ENCODE measurements at regions not wholly inside any gene's neighbourhood (a gene's known extent, or its start where the extent isn't known, plus 50 kb on each side); places are given as distances from the start of the nearest gene placed in this dataset.
"Not testable (repeated sequence)": the region's sequence is repeated elsewhere in the genome, so short reads cannot be mapped to it uniquely, and the experiment has no call there.

- no peak for DNase-seq (ENCODE audit: low spot score)
Observed at GRCh38 chr13:68976287-68976686, 1131.3 kb upstream of the ATXN8OS start.

GRCh38 chr13:68970532-68970931, 1137.1 kb upstream of the ATXN8OS start:
- DNase-seq (ENCODE audit: low spot score): no peak

- DNase-seq (ENCODE audit: low spot score): no peak
Observed at GRCh38 chr13:68948586-68948985, 1159.0 kb upstream of the ATXN8OS start.

GRCh38 chr13:68944272-68944671, 1163.4 kb upstream of the ATXN8OS start:
- DNase-seq (ENCODE audit: low spot score): no peak

GRCh38 chr13:68940049-68940448, 1167.6 kb upstream of the ATXN8OS start:
- DNase-seq (ENCODE audit: low spot score): no peak

GRCh38 chr13:68938639-68939038, 1169.0 kb upstream of the ATXN8OS start:
- DNase-seq (ENCODE audit: low spot score): no peak

- no peak for DNase-seq (ENCODE audit: low spot score)
Observed at GRCh38 chr13:68929075-68929745, 1178.4 kb upstream of the ATXN8OS start.

GRCh38 chr13:68927387-68928026, 1180.1 kb upstream of the ATXN8OS start:
- DNase-seq (ENCODE audit: low spot score): peak; percentile 73

GRCh38 chr13:68923995-68924394, 1183.6 kb upstream of the ATXN8OS start:
- DNase-seq (ENCODE audit: low spot score): no peak

- DNase-seq (ENCODE audit: low spot score): no peak
Observed at GRCh38 chr13:68908879-68909278, 1198.7 kb upstream of the ATXN8OS start.

GRCh38 chr13:68905186-68905585, 1202.4 kb upstream of the ATXN8OS start:
- DNase-seq (ENCODE audit: low spot score): no peak

- no peak for DNase-seq (ENCODE audit: low spot score)
Observed at GRCh38 chr13:68897331-68897928, 1210.2 kb upstream of the ATXN8OS start.

GRCh38 chr13:68895696-68896095, 1211.9 kb upstream of the ATXN8OS start:
- DNase-seq (ENCODE audit: low spot score): no peak

GRCh38 chr13:68893721-68894120, 1213.9 kb upstream of the ATXN8OS start:
- not testable (repeated sequence) for DNase-seq (ENCODE audit: low spot score)

GRCh38 chr13:68892596-68892995, 1215.0 kb upstream of the ATXN8OS start:
- not testable (repeated sequence) for DNase-seq (ENCODE audit: low spot score)

GRCh38 chr13:68890101-68890500, 1217.5 kb upstream of the ATXN8OS start:
- DNase-seq (ENCODE audit: low spot score): not testable (repeated sequence)

GRCh38 chr13:68888832-68889231, 1218.8 kb upstream of the ATXN8OS start:
- DNase-seq (ENCODE audit: low spot score): peak; percentile 50

- DNase-seq (ENCODE audit: low spot score): no peak
Observed at GRCh38 chr13:68872338-68872737, 1235.3 kb upstream of the ATXN8OS start.

GRCh38 chr13:68851026-68851425, 1256.6 kb upstream of the ATXN8OS start:
- peak; percentile 12 for DNase-seq (ENCODE audit: low spot score)

GRCh38 chr13:68850160-68850559, 1257.5 kb upstream of the ATXN8OS start:
- DNase-seq (ENCODE audit: low spot score): no peak

GRCh38 chr13:68846663-68847062, 1261.0 kb upstream of the ATXN8OS start:
- no peak for DNase-seq (ENCODE audit: low spot score)

GRCh38 chr13:68834375-68834774, 1273.3 kb upstream of the ATXN8OS start:
- no peak for DNase-seq (ENCODE audit: low spot score)

GRCh38 chr13:68816715-68817114, 1290.9 kb upstream of the ATXN8OS start:
- DNase-seq (ENCODE audit: low spot score): no peak

Data from HT-29 (cell line).